ENCODE measurements at regions not wholly inside any gene's neighbourhood (a gene's known extent, or its start where the extent isn't known, plus 50 kb on each side); places are given as distances from the start of the nearest gene placed in this dataset.

DNA sequence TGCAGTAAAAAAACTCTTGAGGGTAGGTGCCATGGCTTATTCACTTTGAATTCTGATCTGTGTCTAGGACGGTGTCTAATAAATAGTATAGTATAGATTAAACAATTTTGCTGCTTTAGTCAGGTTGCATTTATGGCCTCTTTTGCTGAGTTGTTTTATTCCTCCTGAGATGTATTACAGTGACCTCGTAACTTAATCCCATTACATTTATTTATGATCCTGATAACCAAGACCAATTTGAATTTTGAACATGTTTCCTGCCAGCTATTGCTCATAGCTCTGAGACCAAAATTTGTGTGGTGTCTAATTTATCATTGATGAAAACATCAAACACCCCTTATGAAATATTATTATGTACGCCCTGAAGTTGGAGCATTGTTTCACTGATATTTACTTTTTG is 381.9 kb upstream of the SEMA3C start:
- Histone ChIP-seq H3K79me2 (ENCODE audit: insufficient read depth, low read length) (no peaks in the 10 kb centered on the region), H2AFZ (ENCODE audit: low read length) (no peak overlapping the region), H3F3A (ENCODE audit: low read depth) (no peaks in the 10 kb centered on the region), H3K4me1 (ENCODE audit: insufficient read depth, low read length, poor library complexity, severe bottlenecking) (no peaks in the 10 kb centered on the region), H3K9ac (ENCODE audit: low read depth, low read length, poor library complexity, severe bottlenecking) (no peak overlapping the region), H4K20me1 (ENCODE audit: insufficient read depth, low read length, poor library complexity, severe bottlenecking) (no peaks in the 10 kb centered on the region), H3K36me3 (ENCODE audit: insufficient read depth, low read length) (no peaks in the 10 kb centered on the region), H3K4me2 (ENCODE audit: low read depth, low read length, poor library complexity, severe bottlenecking) (no peak overlapping the region), H3K4me3 (ENCODE audit: low read length, poor library complexity, severe bottlenecking) (no peak overlapping the region), H3K9me3 (ENCODE audit: insufficient read depth, low read depth, low read length) (no peaks in the 10 kb centered on the region), H3K9me2 (replicated peaks; ENCODE audit: low read depth, low read length) (no peaks in the 10 kb centered on the region), H3K27me3 (ENCODE audit: insufficient read depth, low read length, poor library complexity, severe bottlenecking) (no peaks in the 10 kb centered on the region)
- no peak for TF ChIP-seq EZH2phosphoT487 (IDR thresholded peaks at IDR 0.05; ENCODE audit: borderline replicate concordance)
- TF ChIP-seq, protein P1, sequence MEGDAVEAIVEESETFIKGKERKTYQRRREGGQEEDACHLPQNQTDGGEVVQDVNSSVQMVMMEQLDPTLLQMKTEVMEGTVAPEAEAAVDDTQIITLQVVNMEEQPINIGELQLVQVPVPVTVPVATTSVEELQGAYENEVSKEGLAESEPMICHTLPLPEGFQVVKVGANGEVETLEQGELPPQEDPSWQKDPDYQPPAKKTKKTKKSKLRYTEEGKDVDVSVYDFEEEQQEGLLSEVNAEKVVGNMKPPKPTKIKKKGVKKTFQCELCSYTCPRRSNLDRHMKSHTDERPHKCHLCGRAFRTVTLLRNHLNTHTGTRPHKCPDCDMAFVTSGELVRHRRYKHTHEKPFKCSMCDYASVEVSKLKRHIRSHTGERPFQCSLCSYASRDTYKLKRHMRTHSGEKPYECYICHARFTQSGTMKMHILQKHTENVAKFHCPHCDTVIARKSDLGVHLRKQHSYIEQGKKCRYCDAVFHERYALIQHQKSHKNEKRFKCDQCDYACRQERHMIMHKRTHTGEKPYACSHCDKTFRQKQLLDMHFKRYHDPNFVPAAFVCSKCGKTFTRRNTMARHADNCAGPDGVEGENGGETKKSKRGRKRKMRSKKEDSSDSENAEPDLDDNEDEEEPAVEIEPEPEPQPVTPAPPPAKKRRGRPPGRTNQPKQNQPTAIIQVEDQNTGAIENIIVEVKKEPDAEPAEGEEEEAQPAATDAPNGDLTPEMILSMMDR (conservative IDR thresholded peaks at IDR 0.05; ENCODE audit: low read length): no peak

DNA sequence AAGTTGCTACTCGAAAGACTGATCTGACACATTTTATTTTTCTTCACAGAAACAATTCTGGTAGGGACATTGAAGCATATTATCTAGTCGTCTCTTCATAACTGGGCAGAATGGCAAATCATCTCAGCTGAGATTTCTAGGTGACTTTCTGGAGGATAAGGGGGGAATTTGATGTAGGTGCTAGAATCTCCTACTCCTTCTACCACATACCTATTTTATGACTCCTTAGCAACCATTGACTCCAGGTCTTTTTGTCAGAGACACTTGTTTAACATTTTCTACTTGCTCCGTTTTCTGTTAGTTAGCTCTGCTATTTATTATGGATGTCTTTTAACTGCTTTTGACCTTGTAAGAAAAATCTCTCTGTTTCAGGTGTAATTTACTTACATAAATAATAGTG is 380.9 kb upstream of the SEMA3C start:
- TF ChIP-seq EZH2phosphoT487 (IDR thresholded peaks at IDR 0.05; ENCODE audit: borderline replicate concordance): no peak
- TF ChIP-seq, protein P1 (conservative IDR thresholded peaks at IDR 0.05; ENCODE audit: low read length): no peak
- Histone ChIP-seq H3K9me3 (ENCODE audit: insufficient read depth, low read depth, low read length) (no peaks in the 10 kb centered on the region), H2AFZ (ENCODE audit: low read length) (no peak overlapping the region), H3K4me1 (ENCODE audit: insufficient read depth, low read length, poor library complexity, severe bottlenecking) (no peaks in the 10 kb centered on the region), H3K9ac (ENCODE audit: low read depth, low read length, poor library complexity, severe bottlenecking) (no peak overlapping the region), H3K4me2 (ENCODE audit: low read depth, low read length, poor library complexity, severe bottlenecking) (no peak overlapping the region), H3K4me3 (ENCODE audit: low read length, poor library complexity, severe bottlenecking) (no peak overlapping the region), H3K79me2 (ENCODE audit: insufficient read depth, low read length) (no peaks in the 10 kb centered on the region), H3K36me3 (ENCODE audit: insufficient read depth, low read length) (no peaks in the 10 kb centered on the region), H3K27me3 (ENCODE audit: insufficient read depth, low read length, poor library complexity, severe bottlenecking) (no peaks in the 10 kb centered on the region), H3K9me2 (replicated peaks; ENCODE audit: low read depth, low read length) (no peaks in the 10 kb centered on the region), H4K20me1 (ENCODE audit: insufficient read depth, low read length, poor library complexity, severe bottlenecking) (no peaks in the 10 kb centered on the region), H3F3A (ENCODE audit: low read depth) (no peaks in the 10 kb centered on the region)

DNA sequence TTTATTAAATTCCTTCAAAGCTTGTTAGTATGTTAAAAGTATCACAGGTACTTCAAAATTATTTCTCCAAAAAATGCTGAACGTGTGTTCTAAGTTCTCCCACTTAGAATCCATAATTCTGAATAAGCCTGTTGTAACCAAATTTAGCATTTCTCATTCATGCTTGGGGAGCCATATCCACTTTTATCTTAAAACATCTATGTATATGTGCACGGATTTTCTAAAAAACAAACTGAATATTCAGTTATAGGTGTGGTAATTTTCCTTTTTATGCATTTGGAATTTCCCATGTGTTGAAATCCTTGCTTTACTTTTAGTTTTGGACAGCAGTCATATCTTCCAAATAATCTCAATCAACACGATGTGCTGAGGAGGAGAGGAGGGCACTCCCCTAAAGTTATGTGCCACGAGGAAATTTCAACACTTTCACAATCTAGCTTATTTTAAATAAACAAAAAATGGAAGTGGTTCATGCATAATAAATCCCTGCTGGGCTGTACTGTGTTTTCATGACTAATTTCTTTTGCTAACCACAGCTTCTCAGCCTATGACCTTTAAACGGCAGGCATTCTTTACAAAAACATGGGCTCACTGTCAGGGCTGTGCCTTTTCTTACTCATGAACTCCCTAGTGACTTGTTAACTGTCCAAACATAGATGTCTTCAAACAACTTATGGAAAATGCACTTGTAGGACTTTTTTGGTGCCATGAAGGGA is 380.3 kb upstream of the SEMA3C start:
- no peaks in the 10 kb centered on the region for H3K9me3 ChIP-seq (ENCODE audit: insufficient read depth, low read depth, low read length)
- H3K79me2 ChIP-seq (ENCODE audit: insufficient read depth, low read length): no peaks in the 10 kb centered on the region
- H3K4me3 ChIP-seq (ENCODE audit: low read length, poor library complexity, severe bottlenecking): no peak overlapping the region
- H3K27me3 ChIP-seq (ENCODE audit: insufficient read depth, low read length, poor library complexity, severe bottlenecking): no peaks in the 10 kb centered on the region
- H3F3A ChIP-seq (ENCODE audit: low read depth): no peaks in the 10 kb centered on the region
- no peak overlapping the region for H2AFZ ChIP-seq (ENCODE audit: low read length)
- TF ChIP-seq EZH2phosphoT487 (IDR thresholded peaks at IDR 0.05; ENCODE audit: borderline replicate concordance): no peak
- TF ChIP-seq, protein P1 (conservative IDR thresholded peaks at IDR 0.05; ENCODE audit: low read length): no peak
- no peaks in the 10 kb centered on the region for H3K36me3 ChIP-seq (ENCODE audit: insufficient read depth, low read length)
- no peak overlapping the region for H3K4me2 ChIP-seq (ENCODE audit: low read depth, low read length, poor library complexity, severe bottlenecking)
- no peaks in the 10 kb centered on the region for H3K9me2 ChIP-seq (replicated peaks; ENCODE audit: low read depth, low read length)
- no peaks in the 10 kb centered on the region for H3K4me1 ChIP-seq (ENCODE audit: insufficient read depth, low read length, poor library complexity, severe bottlenecking)
- no peaks in the 10 kb centered on the region for H4K20me1 ChIP-seq (ENCODE audit: insufficient read depth, low read length, poor library complexity, severe bottlenecking)
- no peak overlapping the region for H3K9ac ChIP-seq (ENCODE audit: low read depth, low read length, poor library complexity, severe bottlenecking)
